Suprapubic skin (tissue), 4 donors: ENCODE measurements at regions not wholly inside any gene's neighbourhood (a gene's known extent, or its start where the extent isn't known, plus 50 kb on each side); places are given as distances from the start of the nearest gene placed in this dataset.

ENCODE experiments used
- DNase-seq, 2 donors: peaks; one replicate each; pipeline ENCODE4 v3.0.0-alpha.2; 2019; ENCODE audit warnings: low spot score in 2 of 2
- H3K27ac ChIP-seq: fragments of 200-600 bp; sonication (generic); one replicate; pipeline ENCODE4 v1.5.1; 2019
- H3K27me3 ChIP-seq: fragments of 200-600 bp; sonication (generic); one replicate; pipeline ENCODE4 v1.5.1; 2019
- H3K36me3 ChIP-seq: fragments of 200-600 bp; sonication (generic); one replicate; pipeline ENCODE4 v1.5.1; 2019
- H3K4me1 ChIP-seq: fragments of 200-600 bp; sonication (generic); one replicate; pipeline ENCODE4 v1.5.1; 2019
- H3K4me3 ChIP-seq: fragments of 200-600 bp; sonication (generic); one replicate; pipeline ENCODE4 v1.5.1; 2019; ENCODE audit warnings: mild to moderate bottlenecking
- H3K9me3 ChIP-seq: fragments of 200-600 bp; sonication (generic); one replicate; pipeline ENCODE4 v1.5.1; 2019
- EP300 ChIP-seq: sonication (generic); formaldehyde crosslinking; IDR thresholded peaks from one replicate; pipeline ENCODE4 v1.6.1; 2017; ENCODE audit warnings: antibody characterized with exemption
- POLR2A ChIP-seq, 2 donors: fragments of 450-650 bp; IDR thresholded peaks; one replicate each; pipeline ENCODE4 v1.6.1; 2017; ENCODE audit warnings: antibody characterized with exemption in 2 of 2, mild to moderate bottlenecking in 2 of 2, moderate library complexity in 2 of 2
- POLR2AphosphoS5 ChIP-seq, 3 donors: sonication (generic); formaldehyde crosslinking; IDR thresholded peaks; one replicate each; pipeline ENCODE4 v1.6.1; 2017; ENCODE audit warnings: antibody characterized with exemption in 3 of 3
- WGBS: methylation state at CpG from one replicate; pipeline ENCODE4 v1.1.5; 2018; 5-methylcytosine and 5-hydroxymethylcytosine counted together
- TF ChIP-seq, protein P1 (sequence below), 2 donors: fragments of 200-600 bp in 1 of 2; fragments of 450-650 bp in 1 of 2; sonication (generic) in 1 of 2; IDR thresholded peaks; one replicate each; pipeline ENCODE4 v1.5.1; 2016 to 2019; ENCODE audit warnings: antibody characterized with exemption in 2 of 2, mild to moderate bottlenecking in 1 of 2, moderate library complexity in 1 of 2

DNA sequence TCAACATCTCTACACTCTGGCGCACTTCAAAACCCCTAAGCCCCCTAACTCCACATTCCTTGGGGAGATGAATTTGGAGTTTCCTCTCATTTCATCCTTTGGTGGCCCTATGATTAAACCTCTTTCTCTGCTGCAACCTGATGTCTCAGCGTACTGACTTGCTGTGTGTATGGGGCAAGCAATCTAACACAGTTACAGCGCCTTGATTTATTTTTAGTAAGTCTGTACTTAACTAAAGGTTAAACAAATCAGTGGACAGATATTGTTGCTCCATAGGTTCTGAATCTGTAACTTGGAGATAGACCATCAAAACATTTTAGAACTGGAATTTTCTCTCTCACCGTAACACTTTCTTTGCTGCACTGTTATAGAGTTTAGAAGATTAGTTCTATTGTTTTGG is 452.8 kb downstream of the IRX1 start:
- 96% methylated on average over 4 of the region's 4 CpGs for WGBS
- Histone ChIP-seq H3K27me3 (no peaks in the 10 kb centered on the region), H3K4me3 (no peak overlapping the region), H3K27ac (no peak overlapping the region), H3K36me3 (no peaks in the 10 kb centered on the region), H3K4me1 (no peaks in the 10 kb centered on the region), H3K9me3 (no peaks in the 10 kb centered on the region)
- no peak for TF ChIP-seq POLR2A (IDR thresholded peaks at IDR 0.05)
- no peak for TF ChIP-seq POLR2AphosphoS5 (IDR thresholded peaks at IDR 0.05)
- no peak for TF ChIP-seq EP300
- TF ChIP-seq, protein P1, sequence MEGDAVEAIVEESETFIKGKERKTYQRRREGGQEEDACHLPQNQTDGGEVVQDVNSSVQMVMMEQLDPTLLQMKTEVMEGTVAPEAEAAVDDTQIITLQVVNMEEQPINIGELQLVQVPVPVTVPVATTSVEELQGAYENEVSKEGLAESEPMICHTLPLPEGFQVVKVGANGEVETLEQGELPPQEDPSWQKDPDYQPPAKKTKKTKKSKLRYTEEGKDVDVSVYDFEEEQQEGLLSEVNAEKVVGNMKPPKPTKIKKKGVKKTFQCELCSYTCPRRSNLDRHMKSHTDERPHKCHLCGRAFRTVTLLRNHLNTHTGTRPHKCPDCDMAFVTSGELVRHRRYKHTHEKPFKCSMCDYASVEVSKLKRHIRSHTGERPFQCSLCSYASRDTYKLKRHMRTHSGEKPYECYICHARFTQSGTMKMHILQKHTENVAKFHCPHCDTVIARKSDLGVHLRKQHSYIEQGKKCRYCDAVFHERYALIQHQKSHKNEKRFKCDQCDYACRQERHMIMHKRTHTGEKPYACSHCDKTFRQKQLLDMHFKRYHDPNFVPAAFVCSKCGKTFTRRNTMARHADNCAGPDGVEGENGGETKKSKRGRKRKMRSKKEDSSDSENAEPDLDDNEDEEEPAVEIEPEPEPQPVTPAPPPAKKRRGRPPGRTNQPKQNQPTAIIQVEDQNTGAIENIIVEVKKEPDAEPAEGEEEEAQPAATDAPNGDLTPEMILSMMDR (IDR thresholded peaks at IDR 0.05), result no peak
- no peak for DNase-seq

DNA sequence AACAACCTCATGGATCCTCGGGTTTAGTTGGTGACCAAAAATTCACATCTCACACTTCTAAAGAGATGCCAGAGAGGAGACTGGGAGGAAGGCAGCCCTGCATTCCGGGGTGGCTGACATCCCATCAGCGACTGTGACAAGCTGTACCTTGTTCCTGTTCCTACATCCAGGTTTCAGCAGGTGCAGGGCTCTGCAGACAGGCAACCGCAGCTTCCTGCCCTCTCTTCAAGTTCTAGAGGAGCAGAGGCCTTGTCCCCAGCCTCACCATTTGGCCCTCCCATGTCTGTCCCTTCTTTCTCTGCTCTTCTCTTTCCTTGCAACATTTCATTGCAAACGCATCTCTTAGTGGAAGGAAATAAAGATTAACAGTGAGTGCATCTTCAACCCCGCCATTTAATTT is 454.6 kb downstream of the IRX1 start:
- Histone ChIP-seq H3K27ac (no peak overlapping the region), H3K4me3 (no peak overlapping the region), H3K9me3 (no peaks in the 10 kb centered on the region), H3K4me1 (no peaks in the 10 kb centered on the region), H3K36me3 (no peaks in the 10 kb centered on the region), H3K27me3 (no peaks in the 10 kb centered on the region)
- DNase-seq, result no peak
- TF ChIP-seq POLR2A (IDR thresholded peaks at IDR 0.05) (no peak), POLR2AphosphoS5 (IDR thresholded peaks at IDR 0.05) (no peak), EP300 (no peak)
- 94% methylated on average over 6 of the region's 6 CpGs for WGBS

DNA sequence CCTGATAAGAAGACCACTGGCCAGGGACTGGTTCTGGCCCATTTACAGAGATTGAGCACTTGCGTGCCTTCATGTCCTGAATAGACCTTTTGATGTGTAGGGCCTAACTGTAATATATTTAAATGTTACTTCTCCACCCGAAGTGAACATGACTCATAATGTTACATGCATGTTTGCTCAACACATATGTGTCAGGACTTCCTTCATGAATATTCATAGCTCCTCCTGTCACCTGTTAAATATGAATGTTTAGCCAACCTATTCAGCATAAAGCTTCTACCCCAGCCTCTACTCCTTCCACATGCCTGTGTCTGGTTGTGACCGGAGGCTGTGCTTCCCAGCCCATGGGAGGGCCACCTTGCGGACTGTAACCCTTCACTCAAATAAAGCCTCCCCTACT is 457.5 kb downstream of the IRX1 start:
- no peak for DNase-seq
- no peak for TF ChIP-seq POLR2AphosphoS5 (IDR thresholded peaks at IDR 0.05)
- no peak for TF ChIP-seq POLR2A (IDR thresholded peaks at IDR 0.05)
- TF ChIP-seq EP300, result no peak
- TF ChIP-seq, protein P1 (IDR thresholded peaks at IDR 0.05), result no peak
- Histone ChIP-seq H3K4me1 (no peaks in the 10 kb centered on the region), H3K4me3 (no peak overlapping the region), H3K36me3 (no peaks in the 10 kb centered on the region), H3K27ac (no peak overlapping the region), H3K27me3 (no peaks in the 10 kb centered on the region), H3K9me3 (no peaks in the 10 kb centered on the region)
- 80% methylated on average over 4 of the region's 4 CpGs for WGBS

DNA sequence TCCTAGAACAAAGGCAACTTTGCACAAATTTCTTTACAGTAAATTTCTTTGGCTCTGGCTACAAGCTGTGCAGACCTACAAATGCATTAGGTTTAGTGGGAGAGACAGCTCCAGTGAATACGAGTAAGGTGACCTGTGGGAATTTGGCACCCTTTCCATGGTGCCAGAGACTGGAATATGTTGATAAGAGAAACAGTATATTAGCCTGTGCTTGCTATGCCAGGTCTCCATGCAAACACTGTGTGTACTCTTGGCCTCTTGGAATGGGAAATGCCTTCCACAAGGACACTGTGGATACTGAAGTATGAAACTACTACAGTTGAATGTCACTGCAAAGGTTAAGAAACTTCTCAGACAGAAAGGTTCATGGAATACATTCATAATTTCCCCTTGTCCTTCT is 458.5 kb downstream of the IRX1 start:
- no peak for DNase-seq
- Histone ChIP-seq H3K27ac (no peak overlapping the region), H3K9me3 (no peaks in the 10 kb centered on the region), H3K4me3 (no peak overlapping the region), H3K4me1 (peaks cover 4% of the 10 kb centered on the region), H3K27me3 (no peaks in the 10 kb centered on the region), H3K36me3 (no peaks in the 10 kb centered on the region)
- TF ChIP-seq, protein P1 (IDR thresholded peaks at IDR 0.05), result no peak
- TF ChIP-seq EP300 (no peak), POLR2AphosphoS5 (IDR thresholded peaks at IDR 0.05) (no peak), POLR2A (IDR thresholded peaks at IDR 0.05) (no peak)
- 40% methylated on average over 1 of the region's 1 CpG for WGBS

DNA sequence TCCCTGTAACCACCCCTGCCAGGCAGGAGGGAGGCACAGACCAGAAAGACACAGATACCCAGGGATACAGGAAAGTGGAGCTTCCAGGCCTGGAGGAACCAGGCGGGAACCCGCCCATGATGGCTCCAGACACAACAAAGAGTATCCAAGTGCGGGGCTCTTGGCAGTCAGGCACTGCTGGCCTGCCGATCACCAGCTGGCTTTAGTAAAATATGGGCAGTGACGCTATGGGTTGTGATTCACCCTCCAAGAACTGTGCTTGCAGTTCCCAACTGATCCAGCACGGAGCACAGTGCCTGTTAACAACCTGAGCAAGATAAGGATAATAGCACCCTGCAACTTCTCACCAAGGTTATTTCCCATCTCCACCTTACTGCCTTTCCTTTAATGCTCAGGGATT is 463.3 kb downstream of the IRX1 start:
- Histone ChIP-seq H3K9me3 (no peaks in the 10 kb centered on the region), H3K4me3 (no peak overlapping the region), H3K36me3 (no peaks in the 10 kb centered on the region), H3K27me3 (no peaks in the 10 kb centered on the region), H3K27ac (no peak overlapping the region), H3K4me1 (peaks cover 4% of the 10 kb centered on the region)
- 26% methylated on average over 6 of the region's 6 CpGs for WGBS
- TF ChIP-seq POLR2AphosphoS5 (IDR thresholded peaks at IDR 0.05), result no peak
- no peak for TF ChIP-seq EP300
- no peak for TF ChIP-seq POLR2A (IDR thresholded peaks at IDR 0.05)
- TF ChIP-seq, protein P1 (IDR thresholded peaks at IDR 0.05), result no peak
- no peak for DNase-seq
